Choroid plexus epithelial cell (primary cell): ENCODE measurements at regions not wholly inside any gene's neighbourhood (a gene's known extent, or its start where the extent isn't known, plus 50 kb on each side); places are given as distances from the start of the nearest gene placed in this dataset.
A peak's percentile ranks its signal among the peaks of the same experiment; 100 is the strongest.
"Not testable (repeated sequence)": the region's sequence is repeated elsewhere in the genome, so short reads cannot be mapped to it uniquely, and the experiment has no call there.

ENCODE experiments used
- DNase-seq: peaks from one replicate; pipeline ENCODE4 v3.0.0-alpha.2; 2010; ENCODE audit warnings: low read depth
- H3K4me3 ChIP-seq: 2 replicates; pipeline ENCODE4 v1.5.1; 2011; ENCODE audit warnings: low read depth, mild to moderate bottlenecking, control low read depth, low read length, moderate library complexity

GRCh38 chr21:10325546-10325945 lies 195.8 kb upstream of the TPTE start:
- peak; percentile 83 for DNase-seq
- not testable (repeated sequence) for H3K4me3 ChIP-seq

- not testable (repeated sequence) for DNase-seq, H3K4me3 ChIP-seq
These were observed 195.2 kb upstream of the TPTE start for GRCh38 chr21:10326146-10326545.

- not testable (repeated sequence) for H3K4me3 ChIP-seq, DNase-seq
These were observed 192.7 kb upstream of the TPTE start for GRCh38 chr21:10328646-10329045.

GRCh38 chr21:10330641-10331119 lies 190.7 kb upstream of the TPTE start:
- H3K4me3 ChIP-seq, DNase-seq: not testable (repeated sequence)

GRCh38 chr21:10331134-10331533 lies 190.2 kb upstream of the TPTE start:
- not testable (repeated sequence) for DNase-seq, H3K4me3 ChIP-seq

- not testable (repeated sequence) for H3K4me3 ChIP-seq, DNase-seq
These were observed 188.4 kb upstream of the TPTE start for GRCh38 chr21:10332935-10333334.

- DNase-seq = not testable (repeated sequence)
These were observed 187.0 kb upstream of the TPTE start for GRCh38 chr21:10334391-10334790.

GRCh38 chr21:10342261-10342956 lies 179.0 kb upstream of the TPTE start:
- H3K4me3 ChIP-seq, DNase-seq: not testable (repeated sequence)

More at GRCh38 chr21:10334391-10334790, 187.0 kb upstream of the TPTE start:
- H3K4me3 ChIP-seq = not testable (repeated sequence)

GRCh38 chr21:10343146-10343935 lies 178.0 kb upstream of the TPTE start:
- not testable (repeated sequence) for DNase-seq, H3K4me3 ChIP-seq

- not testable (repeated sequence) for DNase-seq
These were observed 177.1 kb upstream of the TPTE start for GRCh38 chr21:10344266-10344665.

GRCh38 chr21:10345178-10345612 lies 176.2 kb upstream of the TPTE start:
- DNase-seq, H3K4me3 ChIP-seq: not testable (repeated sequence)

More at GRCh38 chr21:10344266-10344665, 177.1 kb upstream of the TPTE start:
- H3K4me3 ChIP-seq = not testable (repeated sequence)

GRCh38 chr21:10346249-10346648 lies 175.1 kb upstream of the TPTE start:
- not testable (repeated sequence) for DNase-seq, H3K4me3 ChIP-seq

- H3K4me3 ChIP-seq, DNase-seq: not testable (repeated sequence)
These were observed 174.3 kb upstream of the TPTE start for GRCh38 chr21:10346933-10347615.

- not testable (repeated sequence) for H3K4me3 ChIP-seq, DNase-seq
These were observed 173.7 kb upstream of the TPTE start for GRCh38 chr21:10347675-10348074.

- H3K4me3 ChIP-seq, DNase-seq: not testable (repeated sequence)
These were observed 173.2 kb upstream of the TPTE start for GRCh38 chr21:10348150-10348549.

GRCh38 chr21:10354851-10355578 lies 166.4 kb upstream of the TPTE start:
- DNase-seq, H3K4me3 ChIP-seq: not testable (repeated sequence)

- not testable (repeated sequence) for DNase-seq, H3K4me3 ChIP-seq
These were observed 162.3 kb upstream of the TPTE start for GRCh38 chr21:10359120-10359519.

- DNase-seq = not testable (repeated sequence)
These were observed 161.5 kb upstream of the TPTE start for GRCh38 chr21:10359911-10360310.

More at GRCh38 chr21:10359911-10360310, 161.5 kb upstream of the TPTE start:
- H3K4me3 ChIP-seq = not testable (repeated sequence)
